Astrocyte (in vitro differentiated cells and primary cell): ENCODE measurements at regions not wholly inside any gene's neighbourhood (a gene's known extent, or its start where the extent isn't known, plus 50 kb on each side); places are given as distances from the start of the nearest gene placed in this dataset.

Experiments used
- DNase-seq: peaks from one replicate; pipeline ENCODE4 v3.0.0-alpha.2; 2010; ENCODE audit warnings: low read depth
- FAIRE-seq: peaks from 2 replicates; lab custom pipeline; 2011; peaks lifted over from hg19 to GRCh38; lab: Jason Lieb, UNC
- H2AFZ ChIP-seq: 2 replicates; pipeline ENCODE4 v1.6.0; 2012; ENCODE audit warnings: low read depth, low read length, inconsistent platforms
- H3K27ac ChIP-seq: 2 replicates; pipeline ENCODE4 v1.5.1; 2011; ENCODE audit warnings: low read depth, low read length, inconsistent platforms
- H3K27me3 ChIP-seq: 2 replicates; pipeline ENCODE4 v1.6.0; 2011; ENCODE audit warnings: low read length, inconsistent platforms; ENCODE audit not compliant: insufficient read depth
- H3K36me3 ChIP-seq: 2 replicates; pipeline ENCODE4 v1.5.1; 2011; ENCODE audit warnings: low read length, inconsistent platforms; ENCODE audit not compliant: insufficient read depth
- H3K4me1 ChIP-seq: 2 replicates; pipeline ENCODE4 v1.5.1; 2011; ENCODE audit warnings: low read length, inconsistent platforms; ENCODE audit not compliant: insufficient read depth
- H3K4me2 ChIP-seq: 2 replicates; pipeline ENCODE4 v1.6.0; 2012; ENCODE audit warnings: low read length, inconsistent platforms
- H3K4me3 ChIP-seq: 2 replicates; pipeline ENCODE4 v1.5.1; 2011; ENCODE audit warnings: low read depth, mild to moderate bottlenecking, low read length, inconsistent platforms; ENCODE audit not compliant: insufficient read depth
- H3K79me2 ChIP-seq: 2 replicates; pipeline ENCODE4 v1.6.0; 2012; ENCODE audit warnings: mild to moderate bottlenecking, low read length, inconsistent platforms; ENCODE audit not compliant: insufficient read depth
- H3K9ac ChIP-seq: 2 replicates; pipeline ENCODE4 v1.6.0; 2012; ENCODE audit warnings: mild to moderate bottlenecking, low read length, inconsistent platforms
- H3K9me3 ChIP-seq: 2 replicates; pipeline ENCODE4 v1.5.1; 2012; ENCODE audit warnings: low read depth, mild to moderate bottlenecking, low read length, inconsistent platforms; ENCODE audit not compliant: insufficient read depth
- H4K20me1 ChIP-seq: 2 replicates; pipeline ENCODE4 v1.6.0; 2012; ENCODE audit warnings: low read length, inconsistent platforms; ENCODE audit not compliant: insufficient read depth
- H3K27ac Mint-ChIP-seq: one replicate; pipeline ENCODE4 v1.8.0; 2021; ENCODE audit warnings: mild to moderate bottlenecking, mixed read lengths; ENCODE audit not compliant: unreplicated experiment
- H3K27me3 Mint-ChIP-seq: one replicate; pipeline ENCODE4 v1.8.0; 2021; ENCODE audit warnings: low read depth, mixed read lengths; ENCODE audit not compliant: unreplicated experiment
- H3K36me3 Mint-ChIP-seq: one replicate; pipeline ENCODE4 v1.8.0; 2021; ENCODE audit warnings: low read depth, mixed read lengths; ENCODE audit not compliant: unreplicated experiment
- H3K4me1 Mint-ChIP-seq: one replicate; pipeline ENCODE4 v1.8.0; 2021; ENCODE audit warnings: low read depth, mixed read lengths; ENCODE audit not compliant: unreplicated experiment
- H3K4me3 Mint-ChIP-seq: one replicate; pipeline ENCODE4 v1.8.0; 2021; ENCODE audit warnings: mild to moderate bottlenecking, moderate library complexity, mixed read lengths; ENCODE audit not compliant: unreplicated experiment
- H3K9me3 Mint-ChIP-seq: one replicate; pipeline ENCODE4 v1.8.0; 2021; ENCODE audit warnings: mild to moderate bottlenecking, mixed read lengths; ENCODE audit not compliant: unreplicated experiment
- CTCF ChIP-seq: IDR thresholded peaks from 2 replicates; pipeline ENCODE4 v1.5.1; 2011; ENCODE audit warnings: low read depth, mild to moderate bottlenecking, inconsistent platforms, low read length, moderate library complexity; ENCODE audit not compliant: insufficient read depth
- EZH2 ChIP-seq: IDR thresholded peaks from 2 replicates; pipeline ENCODE4 v1.6.1; 2012; ENCODE audit warnings: mild to moderate bottlenecking, low read length, inconsistent platforms; ENCODE audit not compliant: insufficient read depth

- FAIRE-seq (peak; percentile 78), DNase-seq (peak; percentile 90)
- no peak overlapping the region for H3K9ac ChIP-seq
- H3K4me3 ChIP-seq, result no peak overlapping the region
- Mint-ChIP-seq H3K9me3 (peaks cover 4% of the 10 kb centered on the region), H3K4me3 (no peak overlapping the region), H3K27me3 (no peaks in the 10 kb centered on the region), H3K36me3 (no peaks in the 10 kb centered on the region), H3K4me1 (no peaks in the 10 kb centered on the region), H3K27ac (no peak overlapping the region)
- no peaks in the 10 kb centered on the region for H3K4me1 ChIP-seq
- no peaks in the 10 kb centered on the region for H3K9me3 ChIP-seq
- H4K20me1 ChIP-seq, result no peaks in the 10 kb centered on the region
- H3K27me3 ChIP-seq, result no peaks in the 10 kb centered on the region
- no peak overlapping the region for H2AFZ ChIP-seq
- H3K27ac ChIP-seq, result no peak overlapping the region
- no peak overlapping the region for H3K4me2 ChIP-seq
- no peak for TF ChIP-seq CTCF
- TF ChIP-seq EZH2, result no peak
- no peaks in the 10 kb centered on the region for H3K36me3 ChIP-seq
- no peaks in the 10 kb centered on the region for H3K79me2 ChIP-seq
Observed at GRCh38 chr4:17117746-17118145, 219.3 kb upstream of the LDB2 start.

- Histone ChIP-seq H3K36me3 (no peaks in the 10 kb centered on the region), H3K27ac (no peak overlapping the region), H3K79me2 (no peaks in the 10 kb centered on the region), H3K27me3 (no peaks in the 10 kb centered on the region), H4K20me1 (no peaks in the 10 kb centered on the region), H3K9ac (no peak overlapping the region), H3K4me1 (no peaks in the 10 kb centered on the region), H3K9me3 (no peaks in the 10 kb centered on the region), H3K4me2 (no peak overlapping the region), H3K4me3 (no peak overlapping the region), H2AFZ (no peak overlapping the region)
- no peak for FAIRE-seq
- Mint-ChIP-seq H3K4me1 (no peaks in the 10 kb centered on the region), H3K27ac (no peak overlapping the region), H3K4me3 (no peak overlapping the region), H3K27me3 (no peaks in the 10 kb centered on the region), H3K9me3 (peaks cover 4% of the 10 kb centered on the region), H3K36me3 (no peaks in the 10 kb centered on the region)
- TF ChIP-seq CTCF (no peak), EZH2 (no peak)
- no peak for DNase-seq
Observed at GRCh38 chr4:17115583-17115982, 217.1 kb upstream of the LDB2 start.

- TF ChIP-seq CTCF (peak; percentile 40), EZH2 (no peak)
- Mint-ChIP-seq H3K4me3 (no peak overlapping the region), H3K27ac (no peak overlapping the region), H3K27me3 (no peaks in the 10 kb centered on the region), H3K9me3 (peaks cover 2% of the 10 kb centered on the region), H3K4me1 (no peaks in the 10 kb centered on the region), H3K36me3 (no peaks in the 10 kb centered on the region)
- Histone ChIP-seq H3K36me3 (no peaks in the 10 kb centered on the region), H3K27ac (no peak overlapping the region), H3K79me2 (no peaks in the 10 kb centered on the region), H2AFZ (no peak overlapping the region), H3K4me1 (no peaks in the 10 kb centered on the region), H4K20me1 (no peaks in the 10 kb centered on the region), H3K9ac (no peak overlapping the region), H3K4me3 (no peak overlapping the region), H3K9me3 (no peaks in the 10 kb centered on the region), H3K4me2 (no peak overlapping the region), H3K27me3 (no peaks in the 10 kb centered on the region)
- FAIRE-seq (no peak), DNase-seq (no peak)
Observed at GRCh38 chr4:17112292-17112659, 213.8 kb upstream of the LDB2 start.
